HepG2 (cell line): ENCODE measurements at regions not wholly inside any gene's neighbourhood (a gene's known extent, or its start where the extent isn't known, plus 50 kb on each side); places are given as distances from the start of the nearest gene placed in this dataset.

Source experiments
- ATAC-seq: fragments of 200-7000 bp; cut with Tn5 transposase; 3 replicates; pipeline ENCODE4 v1.9.1; 2020; ENCODE audit warnings: mild to moderate bottlenecking, moderate library complexity
- BruUV-seq: library from RNA; stranded (reverse); fragments of 400-500 nt; replicated peaks from 2 replicates; lab custom pipeline; 2021; lab: Mats Ljungman, UMichigan
- CTCF ChIA-PET: fragments of 300-600 bp; formaldehyde crosslinking; extraction: SDS; loops from one replicate; lab custom pipeline; 2021; ENCODE audit warnings: low total read pairs, inconsistent platforms, low intra/inter-chr PET ratio; lab: Yijun Ruan, JAX
- POLR2A ChIA-PET: fragments of 350-600 bp; sonication (Branson Sonifier 250); formaldehyde crosslinking; loops from one replicate; lab custom pipeline; 2020; ENCODE audit warnings: antibody characterized with exemption, inconsistent platforms; lab: Yijun Ruan, JAX
- DNase-seq: peaks from one replicate; pipeline ENCODE4 v3.0.0-alpha.2; 2015; ENCODE audit warnings: low spot score
- FAIRE-seq: peaks from 3 replicates; lab custom pipeline; 2011; peaks lifted over from hg19 to GRCh38; lab: Jason Lieb, UNC
- H2AFZ ChIP-seq: one replicate; pipeline ENCODE4 v1.6.1; 2011; ENCODE audit warnings: low read length, inconsistent platforms
- H3K27ac ChIP-seq: fragments of 300-600 bp; 3 replicates; pipeline ENCODE4 v1.8.0; 2011; ENCODE audit warnings: mixed run types, mild to moderate bottlenecking, mixed read lengths, low read length, inconsistent platforms; ENCODE audit not compliant: insufficient read depth; ENCODE audit errors: extremely low read length
- H3K27me3 ChIP-seq, 2 experiments: fragments of 200-600 bp in 1 of 2; 2 replicates in 1 of 2; 3 replicates in 1 of 2; pipeline versions ENCODE4 v1.6.0 to v1.8.0; 2011; ENCODE audit warnings: low read length in 2 of 2, mild to moderate bottlenecking in 2 of 2, moderate library complexity in 2 of 2, inconsistent platforms in 1 of 2; ENCODE audit not compliant: insufficient read depth in 2 of 2, control insufficient read depth in 1 of 2
- H3K36me3 ChIP-seq, 2 experiments: fragments of 200-600 bp in 1 of 2; replicated peaks in 1 of 2; 2 replicates in 1 of 2; 3 replicates in 1 of 2; pipeline versions ENCODE4 v1.5.1 to v1.8.0; 2011; ENCODE audit warnings: low read length in 2 of 2, inconsistent platforms in 1 of 2; ENCODE audit not compliant: insufficient read depth in 2 of 2, control insufficient read depth in 1 of 2
- H3K4me1 ChIP-seq: 2 replicates; pipeline ENCODE4 v1.5.1; 2012; ENCODE audit warnings: low read length, inconsistent platforms; ENCODE audit not compliant: insufficient read depth
- H3K4me2 ChIP-seq: 2 replicates; pipeline ENCODE4 v1.6.0; 2011; ENCODE audit warnings: low read depth, low read length, inconsistent platforms
- H3K4me3 ChIP-seq, 3 experiments: fragments of 200-600 bp in 1 of 3; sonication (generic), shearing (Covaris generic) in 1 of 3; replicated peaks in 1 of 3; 2 replicates each; pipeline ENCODE4 v1.5.1; 2011 to 2016; ENCODE audit warnings: low read length in 3 of 3, inconsistent platforms in 2 of 3, low read depth in 2 of 3, mild to moderate bottlenecking in 2 of 3, control low read depth in 1 of 3, mixed read lengths in 1 of 3; ENCODE audit not compliant: insufficient read depth in 1 of 3
- H3K79me2 ChIP-seq: one replicate; pipeline ENCODE4 v1.6.1; 2011; ENCODE audit warnings: low read length, inconsistent platforms; ENCODE audit not compliant: insufficient read depth
- H3K9ac ChIP-seq: 2 replicates; pipeline ENCODE4 v1.6.0; 2011; ENCODE audit warnings: mild to moderate bottlenecking, low read depth, low read length, inconsistent platforms; ENCODE audit not compliant: insufficient read depth
- H3K9me3 ChIP-seq: 2 replicates; pipeline ENCODE4 v1.5.1; 2012; ENCODE audit warnings: mild to moderate bottlenecking, low read length
- H4K20me1 ChIP-seq: 2 replicates; pipeline ENCODE4 v1.6.0; 2011; ENCODE audit warnings: inconsistent platforms, mild to moderate bottlenecking, low read length, moderate library complexity; ENCODE audit not compliant: insufficient read depth
- DDIT3 ChIP-seq: sonication (generic); formaldehyde crosslinking; IDR thresholded peaks from 2 replicates; pipeline ENCODE4 v1.4.0; 2020; ENCODE audit warnings: mild to moderate bottlenecking, missing genetic modification reagents
- FOXA1 ChIP-seq, 2 experiments: fragments of 450-650 bp in 1 of 2; sonication (generic) in 1 of 2; formaldehyde crosslinking in 1 of 2; IDR thresholded peaks; 2 replicates each; pipeline versions ENCODE4 v1.4.0 to v1.6.1; 2016 to 2020; ENCODE audit warnings: missing genetic modification reagents in 1 of 2
- ONECUT2 ChIP-seq: sonication (generic); formaldehyde crosslinking; IDR thresholded peaks from 2 replicates; pipeline ENCODE4 v1.4.0; 2020; ENCODE audit warnings: missing genetic modification reagents
- PPARG ChIP-seq: conservative IDR thresholded peaks from 2 replicates; pipeline ENCODE4 v1.6.1; 2016; ENCODE audit warnings: missing biosample characterization, missing genetic modification reagents
- SRSF9 ChIP-seq: fragments of 200-400 bp; formaldehyde crosslinking; IDR thresholded peaks from 2 replicates; pipeline ENCODE4 v1.6.1; 2018; ENCODE audit warnings: borderline replicate concordance, mild to moderate bottlenecking, low read depth, low read length; ENCODE audit not compliant: insufficient read depth, poor library complexity, severe bottlenecking
- ZNF510 ChIP-seq: sonication (generic); formaldehyde crosslinking; IDR thresholded peaks from 2 replicates; pipeline ENCODE4 v1.4.0; 2020; ENCODE audit warnings: low read depth, mild to moderate bottlenecking, missing genetic modification reagents
- ZNF780A ChIP-seq: sonication (generic); formaldehyde crosslinking; IDR thresholded peaks from 2 replicates; pipeline ENCODE4 v1.8.0; 2022; ENCODE audit warnings: mild to moderate bottlenecking, missing genetic modification reagents, moderate library complexity
- WGBS: methylation state at CpG from one replicate; pipeline ENCODE4 v1.1.6; 2017; ENCODE audit warnings: low lambda C conversion rate; 5-methylcytosine and 5-hydroxymethylcytosine counted together
- in situ Hi-C: cut with HindIII; loops from 2 replicates; pipeline ENCODE4 v1.10.0; 2017; ENCODE audit warnings: low pct_unique_long_range_greater_than_20kb; ENCODE audit not compliant: extremely low pct_ligation_motif_present
- intact Hi-C: fragments of 100-400 bp; cut with micrococcal nuclease; formaldehyde crosslinking; loops from one replicate; pipeline ENCODE4 v1.10.0; 2022; ENCODE audit not compliant: unreplicated experiment
- TF ChIP-seq, protein P1 (sequence below): fragments of 450-650 bp; IDR thresholded peaks from 2 replicates; pipeline ENCODE4 v1.6.1; 2016

- peaks cover 0 to 4% of the 10 kb centered on the region in 2 experiments; a peak in 1 of 5 replicates for H3K27me3 ChIP-seq
- H3K4me3 ChIP-seq, result no peak overlapping the region
- no peaks in the 10 kb centered on the region for H3K4me1 ChIP-seq
- H3K4me2 ChIP-seq, result no peak overlapping the region
- H3K36me3 ChIP-seq, result no peaks in the 10 kb centered on the region
- no peaks in the 10 kb centered on the region for H3K79me2 ChIP-seq
- no TSS peak for BruUV-seq
- H4K20me1 ChIP-seq, result no peaks in the 10 kb centered on the region
- FAIRE-seq (no peak), ATAC-seq (no peak), DNase-seq (no peak)
- TF ChIP-seq FOXA1 (IDR thresholded peaks at IDR 0.05), result no peak
- no peak for TF ChIP-seq FOXA1 (CRISPR knock-in tag; IDR thresholded peaks at IDR 0.05)
- no peak for TF ChIP-seq DDIT3 (CRISPR knock-in tag)
- no peak for TF ChIP-seq ZNF510 (CRISPR knock-in tag)
- TF ChIP-seq PPARG (CRISPR knock-in tag), result no peak
- no peak for TF ChIP-seq ONECUT2 (CRISPR knock-in tag)
- TF ChIP-seq, protein P1, sequence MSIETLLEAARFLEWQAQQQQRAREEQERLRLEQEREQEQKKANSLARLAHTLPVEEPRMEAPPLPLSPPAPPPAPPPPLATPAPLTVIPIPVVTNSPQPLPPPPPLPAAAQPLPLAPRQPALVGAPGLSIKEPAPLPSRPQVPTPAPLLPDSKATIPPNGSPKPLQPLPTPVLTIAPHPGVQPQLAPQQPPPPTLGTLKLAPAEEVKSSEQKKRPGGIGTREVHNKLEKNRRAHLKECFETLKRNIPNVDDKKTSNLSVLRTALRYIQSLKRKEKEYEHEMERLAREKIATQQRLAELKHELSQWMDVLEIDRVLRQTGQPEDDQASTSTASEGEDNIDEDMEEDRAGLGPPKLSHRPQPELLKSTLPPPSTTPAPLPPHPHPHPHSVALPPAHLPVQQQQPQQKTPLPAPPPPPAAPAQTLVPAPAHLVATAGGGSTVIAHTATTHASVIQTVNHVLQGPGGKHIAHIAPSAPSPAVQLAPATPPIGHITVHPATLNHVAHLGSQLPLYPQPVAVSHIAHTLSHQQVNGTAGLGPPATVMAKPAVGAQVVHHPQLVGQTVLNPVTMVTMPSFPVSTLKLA, result no peak
- no peak for TF ChIP-seq ZNF780A (CRISPR knock-in tag)
- no peak for TF ChIP-seq SRSF9
- no peak overlapping the region for H2AFZ ChIP-seq
- ChIA-PET POLR2A (no interaction called here), CTCF (no interaction called here)
- 6% methylated on average over 9 of the region's 9 CpGs for WGBS
- no peak overlapping the region for H3K9ac ChIP-seq
- H3K9me3 ChIP-seq, result no peaks in the 10 kb centered on the region
- in situ Hi-C loops (no loop called here), intact Hi-C loops (no loop called here)
- no peak overlapping the region for H3K27ac ChIP-seq
Measured at GRCh38 chr4:152109531-152110509, 349.0 kb upstream of the GATB start.
